ENCODE measurements at regions not wholly inside any gene's neighbourhood (a gene's known extent, or its start where the extent isn't known, plus 50 kb on each side); places are given as distances from the start of the nearest gene placed in this dataset.

- TF ChIP-seq CTCF (IDR thresholded peaks at IDR 0.05; ENCODE audit: unreplicated experiment), result no peak
- no peak overlapping the region for H3K27ac Mint-ChIP-seq
- no peak overlapping the region for H3K4me3 Mint-ChIP-seq
Measured at GRCh38 chr7:83798489-83798888, 149.6 kb upstream of the SEMA3E start.

GRCh38 chr7:83796760-83797159, 147.8 kb upstream of the SEMA3E start:
- peaks cover 3% of the 10 kb centered on the region for H3K9me3 Mint-ChIP-seq
- H3K4me3 Mint-ChIP-seq, result no peak overlapping the region
- TF ChIP-seq CTCF (IDR thresholded peaks at IDR 0.05; ENCODE audit: unreplicated experiment), result no peak
- peaks cover 13% of the 10 kb centered on the region for H3K27me3 Mint-ChIP-seq (ENCODE audit: low read depth)
- DNase-seq (ENCODE audit: low spot score in 2 of 2, unreplicated experiment in 2 of 2), result no peak
- peaks cover 6% of the 10 kb centered on the region for H3K4me1 Mint-ChIP-seq
- H3K27ac Mint-ChIP-seq, result no peak overlapping the region
- H3K36me3 Mint-ChIP-seq, result no peaks in the 10 kb centered on the region

More at GRCh38 chr7:83798489-83798888, 149.6 kb upstream of the SEMA3E start:
- peaks cover 8% of the 10 kb centered on the region for H3K9me3 Mint-ChIP-seq
- peaks cover 4% of the 10 kb centered on the region for H3K27me3 Mint-ChIP-seq (ENCODE audit: low read depth)
- no peaks in the 10 kb centered on the region for H3K36me3 Mint-ChIP-seq
- peaks cover 6% of the 10 kb centered on the region for H3K4me1 Mint-ChIP-seq
- no peak for DNase-seq (ENCODE audit: low spot score in 2 of 2, unreplicated experiment in 2 of 2)

GRCh38 chr7:83794829-83795228, 145.9 kb upstream of the SEMA3E start:
- peaks cover 6% of the 10 kb centered on the region for H3K4me1 Mint-ChIP-seq
- DNase-seq (ENCODE audit: low spot score in 2 of 2, unreplicated experiment in 2 of 2), result no peak
- H3K9me3 Mint-ChIP-seq, result no peaks in the 10 kb centered on the region
- no peaks in the 10 kb centered on the region for H3K36me3 Mint-ChIP-seq
- H3K4me3 Mint-ChIP-seq, result no peak overlapping the region
- TF ChIP-seq CTCF (IDR thresholded peaks at IDR 0.05; ENCODE audit: unreplicated experiment), result no peak
- peaks cover 16% of the 10 kb centered on the region for H3K27me3 Mint-ChIP-seq (ENCODE audit: low read depth)
- no peak overlapping the region for H3K27ac Mint-ChIP-seq

- H3K36me3 Mint-ChIP-seq, result no peaks in the 10 kb centered on the region
- H3K4me1 Mint-ChIP-seq, result peaks cover 6% of the 10 kb centered on the region
- no peaks in the 10 kb centered on the region for H3K9me3 Mint-ChIP-seq
- H3K27ac Mint-ChIP-seq, result no peak overlapping the region
- TF ChIP-seq CTCF (IDR thresholded peaks at IDR 0.05; ENCODE audit: unreplicated experiment), result no peak
- H3K4me3 Mint-ChIP-seq, result no peak overlapping the region
- no peak for DNase-seq (ENCODE audit: low spot score in 2 of 2, unreplicated experiment in 2 of 2)
- peaks cover 16% of the 10 kb centered on the region for H3K27me3 Mint-ChIP-seq (ENCODE audit: low read depth)
Measured at GRCh38 chr7:83793558-83793957, 144.6 kb upstream of the SEMA3E start.

GRCh38 chr7:83791737-83792136, 142.8 kb upstream of the SEMA3E start:
- H3K27ac Mint-ChIP-seq, result no peak overlapping the region
- no peaks in the 10 kb centered on the region for H3K9me3 Mint-ChIP-seq
- H3K4me1 Mint-ChIP-seq, result peaks cover 6% of the 10 kb centered on the region
- no peaks in the 10 kb centered on the region for H3K36me3 Mint-ChIP-seq
- DNase-seq (ENCODE audit: low spot score in 2 of 2, unreplicated experiment in 2 of 2), result no peak
- TF ChIP-seq CTCF (IDR thresholded peaks at IDR 0.05; ENCODE audit: unreplicated experiment), result no peak
- H3K27me3 Mint-ChIP-seq (ENCODE audit: low read depth), result peaks cover 11% of the 10 kb centered on the region
- H3K4me3 Mint-ChIP-seq, result no peak overlapping the region

- Mint-ChIP-seq H3K27ac (no peak overlapping the region), H3K4me1 (no peaks in the 10 kb centered on the region), H3K36me3 (no peaks in the 10 kb centered on the region), H3K4me3 (no peak overlapping the region), H3K9me3 (no peaks in the 10 kb centered on the region), H3K27me3 (ENCODE audit: low read depth) (peaks cover 3% of the 10 kb centered on the region)
- DNase-seq (ENCODE audit: low spot score in 2 of 2, unreplicated experiment in 2 of 2), result no peak
- TF ChIP-seq CTCF (IDR thresholded peaks at IDR 0.05; ENCODE audit: unreplicated experiment), result no peak
Measured at GRCh38 chr7:83786858-83787257, 137.9 kb upstream of the SEMA3E start.
